ENCODE measurements at regions not wholly inside any gene's neighbourhood (a gene's known extent, or its start where the extent isn't known, plus 50 kb on each side); places are given as distances from the start of the nearest gene placed in this dataset.

DNA sequence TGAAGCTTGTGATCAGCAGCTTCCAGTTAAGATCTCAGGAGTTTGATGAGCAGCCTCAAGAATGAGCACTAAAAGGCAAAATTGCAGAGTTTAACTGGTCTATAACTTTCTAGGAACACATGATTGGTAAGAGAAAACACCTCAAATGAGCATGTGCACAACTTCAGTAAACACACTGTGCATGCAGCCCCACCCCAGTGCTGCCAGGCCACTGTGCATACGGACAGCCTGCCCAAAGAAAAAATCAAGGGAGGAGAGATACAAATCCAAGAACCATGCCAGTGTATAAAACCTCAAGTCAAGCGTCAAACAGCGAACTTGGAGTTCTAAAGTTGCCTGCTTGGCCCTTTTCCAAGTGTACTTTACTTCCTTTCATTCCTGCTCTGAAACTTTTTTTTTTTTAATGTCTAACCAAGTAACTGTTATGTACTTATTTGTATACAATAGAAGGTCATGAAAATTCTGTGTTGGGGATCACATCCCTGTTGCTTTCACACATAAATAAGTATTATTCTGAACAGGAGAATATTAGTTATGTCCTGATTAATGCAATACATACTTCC, 125.6 kb upstream of the TSLP start:
- Histone ChIP-seq H4K20me1 (ENCODE audit: control insufficient read depth, insufficient read depth, low read length, poor library complexity, severe bottlenecking) (no peaks in the 10 kb centered on the region), H3K9me3 (ENCODE audit: control extremely low read depth in 1 of 3, control insufficient read depth in 2 of 3, insufficient read depth in 1 of 3, low read length in 2 of 3) (no peaks in the 10 kb centered on the region), H3K4me3 (ENCODE audit: control extremely low read depth in 1 of 5, extremely low read depth in 1 of 5, insufficient read depth in 1 of 5, low read depth in 2 of 5, low read length in 4 of 5) (no peak overlapping the region), H3K36me3 (replicated peaks in 1 of 2; ENCODE audit: control extremely low read depth in 1 of 2, control insufficient read depth in 1 of 2, extremely low read depth in 1 of 2, insufficient read depth in 2 of 2, low read length in 1 of 2) (no peaks in the 10 kb centered on the region), H3K9ac (ENCODE audit: low read length) (no peak overlapping the region), H3K27me3 (replicated peaks in 1 of 4; ENCODE audit: control extremely low read depth in 1 of 4, control insufficient read depth in 3 of 4, insufficient read depth in 4 of 4, low read length in 3 of 4) (no peaks in the 10 kb centered on the region), H3K79me2 (ENCODE audit: control insufficient read depth, insufficient read depth, low read length) (no peaks in the 10 kb centered on the region), H3K4me2 (replicated peaks; ENCODE audit: low read depth, low read length, poor library complexity, severe bottlenecking) (no peak overlapping the region), H3K4me1 (ENCODE audit: control insufficient read depth in 2 of 2, insufficient read depth in 2 of 2, low read length in 2 of 2) (no peaks in the 10 kb centered on the region), H2AFZ (ENCODE audit: insufficient read depth, low read depth, low read length, poor library complexity, severe bottlenecking) (no peak overlapping the region), H3K27ac (ENCODE audit: low read length in 2 of 2) (no peak overlapping the region)
- POLR2A ChIA-PET: no interaction called here
- no peak for DNase-seq
- no peak for ATAC-seq (ENCODE audit: low read depth)
- H3K4me1 Mint-ChIP-seq: no peaks in the 10 kb centered on the region
- H3K27me3 Mint-ChIP-seq: no peaks in the 10 kb centered on the region
- H3K27ac Mint-ChIP-seq: no peak overlapping the region
- intact Hi-C loops (cut with micrococcal nuclease): no loop called here
- no peak overlapping the region for H3K4me3 Mint-ChIP-seq
- 58% methylated on average over 1 of the region's 3 CpGs for WGBS (ENCODE audit: insufficient coverage)
- H3K9me3 Mint-ChIP-seq (ENCODE audit: insufficient read depth): no peaks in the 10 kb centered on the region
- TF ChIP-seq, protein P1, sequence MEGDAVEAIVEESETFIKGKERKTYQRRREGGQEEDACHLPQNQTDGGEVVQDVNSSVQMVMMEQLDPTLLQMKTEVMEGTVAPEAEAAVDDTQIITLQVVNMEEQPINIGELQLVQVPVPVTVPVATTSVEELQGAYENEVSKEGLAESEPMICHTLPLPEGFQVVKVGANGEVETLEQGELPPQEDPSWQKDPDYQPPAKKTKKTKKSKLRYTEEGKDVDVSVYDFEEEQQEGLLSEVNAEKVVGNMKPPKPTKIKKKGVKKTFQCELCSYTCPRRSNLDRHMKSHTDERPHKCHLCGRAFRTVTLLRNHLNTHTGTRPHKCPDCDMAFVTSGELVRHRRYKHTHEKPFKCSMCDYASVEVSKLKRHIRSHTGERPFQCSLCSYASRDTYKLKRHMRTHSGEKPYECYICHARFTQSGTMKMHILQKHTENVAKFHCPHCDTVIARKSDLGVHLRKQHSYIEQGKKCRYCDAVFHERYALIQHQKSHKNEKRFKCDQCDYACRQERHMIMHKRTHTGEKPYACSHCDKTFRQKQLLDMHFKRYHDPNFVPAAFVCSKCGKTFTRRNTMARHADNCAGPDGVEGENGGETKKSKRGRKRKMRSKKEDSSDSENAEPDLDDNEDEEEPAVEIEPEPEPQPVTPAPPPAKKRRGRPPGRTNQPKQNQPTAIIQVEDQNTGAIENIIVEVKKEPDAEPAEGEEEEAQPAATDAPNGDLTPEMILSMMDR (IDR thresholded peaks at IDR 0.05): no peak
- TF ChIP-seq EZH2 (IDR thresholded peaks at IDR 0.05; ENCODE audit: borderline replicate concordance, insufficient read depth, low read depth, low read length, poor library complexity, severe bottlenecking): no peak
- CTCF ChIA-PET: no interaction called here

DNA sequence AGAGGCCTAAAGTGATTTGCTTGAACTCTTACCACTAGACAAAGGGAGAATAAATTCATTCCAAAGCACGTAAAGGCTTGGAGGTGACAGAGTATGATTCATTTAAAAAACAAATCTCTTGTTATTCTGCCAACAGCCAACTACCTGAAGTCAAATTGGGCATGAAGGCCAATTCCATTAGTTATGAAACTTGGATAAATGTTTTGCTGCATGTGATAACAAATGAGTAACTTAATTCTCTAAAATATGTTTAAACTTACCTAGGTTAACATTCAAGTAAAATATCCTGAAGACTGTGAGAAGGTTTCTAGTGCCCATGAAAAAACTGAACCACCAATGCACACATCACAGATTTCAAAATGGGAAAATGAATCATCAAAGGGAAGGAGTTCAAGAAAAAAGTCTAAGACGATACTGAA, 120.1 kb upstream of the TSLP start:
- Mint-ChIP-seq H3K4me1 (no peaks in the 10 kb centered on the region), H3K9me3 (ENCODE audit: insufficient read depth) (no peaks in the 10 kb centered on the region), H3K4me3 (no peak overlapping the region), H3K27me3 (no peaks in the 10 kb centered on the region), H3K27ac (no peak overlapping the region)
- Histone ChIP-seq H2AFZ (ENCODE audit: insufficient read depth, low read depth, low read length, poor library complexity, severe bottlenecking) (no peak overlapping the region), H3K9ac (ENCODE audit: low read length) (no peak overlapping the region), H3K4me2 (replicated peaks; ENCODE audit: low read depth, low read length, poor library complexity, severe bottlenecking) (no peak overlapping the region), H3K27ac (ENCODE audit: low read length in 2 of 2) (no peak overlapping the region), H3K4me1 (ENCODE audit: control insufficient read depth in 2 of 2, insufficient read depth in 2 of 2, low read length in 2 of 2) (no peaks in the 10 kb centered on the region), H4K20me1 (ENCODE audit: control insufficient read depth, insufficient read depth, low read length, poor library complexity, severe bottlenecking) (no peaks in the 10 kb centered on the region), H3K79me2 (ENCODE audit: control insufficient read depth, insufficient read depth, low read length) (no peaks in the 10 kb centered on the region), H3K4me3 (ENCODE audit: control extremely low read depth in 1 of 5, extremely low read depth in 1 of 5, insufficient read depth in 1 of 5, low read depth in 2 of 5, low read length in 4 of 5) (no peak overlapping the region), H3K9me3 (ENCODE audit: control extremely low read depth in 1 of 3, control insufficient read depth in 2 of 3, insufficient read depth in 1 of 3, low read length in 2 of 3) (peaks cover 0 to 2% (median 0%) of the 10 kb centered on the region in 3 donors), H3K27me3 (replicated peaks in 1 of 4; ENCODE audit: control extremely low read depth in 1 of 4, control insufficient read depth in 3 of 4, insufficient read depth in 4 of 4, low read length in 3 of 4) (no peaks in the 10 kb centered on the region), H3K36me3 (replicated peaks in 1 of 2; ENCODE audit: control extremely low read depth in 1 of 2, control insufficient read depth in 1 of 2, extremely low read depth in 1 of 2, insufficient read depth in 2 of 2, low read length in 1 of 2) (no peaks in the 10 kb centered on the region)
- ChIA-PET CTCF (no interaction called here), POLR2A (no interaction called here)
- no peak for ATAC-seq (ENCODE audit: low read depth)
- intact Hi-C loops (cut with micrococcal nuclease): no loop called here
- TF ChIP-seq, protein P1 (IDR thresholded peaks at IDR 0.05): no peak
- no peak for TF ChIP-seq EZH2 (IDR thresholded peaks at IDR 0.05; ENCODE audit: borderline replicate concordance, insufficient read depth, low read depth, low read length, poor library complexity, severe bottlenecking)
- no CpG with 5 or more reads among the region's 2 CpGs for WGBS (ENCODE audit: insufficient coverage)
- DNase-seq: no peak

Measured in B cell (primary cell).